GM21515 (cell line): ENCODE measurements at regions not wholly inside any gene's neighbourhood (a gene's known extent, or its start where the extent isn't known, plus 50 kb on each side); places are given as distances from the start of the nearest gene placed in this dataset.

ENCODE experiments used
- ATAC-seq: cut with Tn5 transposase; IDR thresholded peaks from one replicate; pipeline ENCODE4 v1.9.1; 2021; ENCODE audit not compliant: unreplicated experiment

DNA sequence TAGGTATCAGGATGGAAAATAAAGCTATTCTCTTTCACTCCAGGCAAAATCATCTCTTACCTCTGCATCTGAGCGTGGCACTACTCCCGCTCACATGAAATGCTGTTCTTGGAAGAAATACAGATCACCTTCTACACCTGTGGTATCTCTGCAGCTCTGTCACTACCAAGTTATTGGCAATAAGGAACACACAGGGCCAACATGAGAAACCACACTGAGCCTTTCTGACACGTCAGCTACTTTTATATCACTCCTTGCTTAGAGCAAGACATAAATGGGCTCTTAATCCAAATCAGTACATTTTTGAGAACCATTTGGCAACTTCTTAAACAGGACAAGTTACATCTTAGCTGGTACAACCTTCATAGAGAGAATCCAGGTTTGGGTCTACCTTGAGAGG lies 101.8 kb upstream of the GUCY1A1 start:
- ATAC-seq: no peak

DNA sequence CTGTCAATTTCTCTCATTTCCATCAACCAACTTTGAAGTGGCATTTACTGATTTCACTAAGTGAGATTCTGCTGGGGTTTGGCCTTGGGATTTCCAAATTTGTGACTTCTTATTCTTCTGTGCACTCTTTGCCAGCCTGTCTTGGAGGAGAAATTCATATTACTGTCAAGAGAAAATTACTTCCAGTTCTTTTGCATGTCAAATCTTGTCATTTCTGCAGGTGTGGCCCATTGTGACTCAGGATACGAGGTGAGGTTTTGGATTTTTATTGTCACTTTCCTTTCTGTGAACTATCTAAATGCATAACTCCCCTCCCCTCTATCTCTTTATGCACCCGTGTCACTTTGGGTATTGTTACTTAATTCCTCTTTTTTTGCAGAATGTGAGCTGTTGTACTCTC lies 102.6 kb upstream of the GUCY1A1 start:
- ATAC-seq: no peak

DNA sequence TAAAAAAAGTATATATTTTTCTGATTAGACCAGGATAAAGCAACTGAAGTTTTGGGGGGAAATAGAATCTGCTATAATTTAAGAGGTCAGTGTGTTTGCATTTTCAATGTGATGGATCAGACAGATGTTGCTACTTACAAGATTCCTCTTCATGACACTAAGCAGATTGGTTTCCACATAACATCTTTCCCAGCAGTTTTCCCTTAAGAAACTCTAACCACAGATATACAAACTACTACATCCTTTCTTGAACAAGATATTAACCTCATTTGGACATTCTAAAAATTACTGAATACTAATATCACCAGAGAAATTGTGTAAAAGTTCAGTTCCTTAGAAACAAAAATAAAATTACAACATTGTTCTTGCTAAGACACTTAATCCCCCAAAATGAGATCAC lies 106.7 kb upstream of the GUCY1A1 start:
- no peak for ATAC-seq

DNA sequence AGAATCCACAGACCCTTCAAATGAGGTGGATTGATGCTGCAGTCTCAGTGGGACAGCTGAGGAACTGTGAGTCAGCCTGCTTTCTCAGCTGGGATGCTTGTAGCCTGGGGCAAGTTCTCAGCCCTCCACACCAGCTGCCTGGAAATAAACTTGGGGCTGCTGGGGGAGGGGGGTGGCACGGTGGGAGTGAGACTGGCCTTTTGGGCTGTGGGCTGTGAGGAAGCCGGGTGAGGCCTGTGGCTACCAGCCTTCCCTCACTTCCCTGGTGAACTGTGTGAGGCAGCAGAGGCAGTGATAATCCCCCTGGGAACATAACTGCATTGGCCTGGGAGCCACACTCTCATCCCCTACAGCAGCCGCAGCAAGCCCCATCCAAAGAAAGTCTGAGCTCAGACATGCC lies 114.5 kb upstream of the GUCY1A1 start:
- ATAC-seq: no peak

DNA sequence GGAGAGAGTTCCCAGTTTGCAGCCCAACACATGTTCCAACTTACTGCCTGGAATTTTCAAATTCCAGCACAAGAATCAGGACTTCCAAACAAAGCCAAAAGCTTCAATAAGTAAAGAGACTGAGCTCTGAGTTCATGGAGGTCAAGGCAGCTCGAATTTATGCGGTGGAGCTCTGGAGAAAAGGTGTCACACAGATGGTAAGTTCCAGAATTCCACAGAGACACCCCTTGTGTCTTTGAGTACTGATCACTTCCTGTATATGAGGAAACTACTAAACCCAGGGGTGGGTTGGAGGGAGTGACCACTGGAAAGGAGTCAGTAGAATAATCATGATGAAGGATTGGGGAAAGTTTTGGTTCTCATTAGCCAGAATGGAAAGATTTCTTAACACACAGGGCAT lies 118.5 kb upstream of the GUCY1A1 start:
- ATAC-seq: no peak

DNA sequence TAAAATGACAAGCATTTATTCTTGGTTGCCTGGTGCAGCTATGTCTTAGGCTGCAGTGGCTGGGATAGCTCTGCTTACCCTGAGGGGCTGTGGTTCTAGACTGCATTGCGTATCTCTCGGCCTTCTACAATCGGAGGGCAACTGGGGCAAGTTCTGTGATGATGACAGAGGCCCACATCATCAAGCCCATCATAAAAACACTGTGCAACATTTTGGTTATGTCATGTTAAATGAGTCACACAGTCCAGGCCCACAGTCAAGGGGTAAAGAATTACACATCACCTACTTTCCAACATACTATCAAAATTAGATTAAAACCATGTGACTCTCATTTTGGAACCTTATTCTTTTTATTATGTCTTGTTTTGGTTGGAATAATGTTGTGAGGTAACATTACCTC lies 120.2 kb upstream of the GUCY1A1 start:
- ATAC-seq: no peak

DNA sequence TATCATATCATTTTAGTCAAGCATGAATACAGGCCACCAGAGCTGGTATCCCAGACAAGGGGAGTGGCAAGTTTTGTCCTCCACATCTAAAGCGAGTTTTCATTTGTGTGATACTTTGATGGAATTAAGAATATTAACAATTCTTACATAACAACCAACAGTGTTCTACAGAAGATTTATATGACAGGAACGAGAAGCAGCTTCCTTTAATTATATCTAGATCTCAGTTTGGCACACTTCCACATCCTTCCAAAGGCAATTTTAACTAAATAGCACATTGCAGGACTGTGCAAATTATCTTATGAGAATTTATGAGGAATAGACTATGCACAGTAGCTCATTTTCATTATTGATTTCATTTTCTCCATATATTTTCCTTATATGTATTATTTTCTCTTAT lies 121.2 kb upstream of the GUCY1A1 start:
- ATAC-seq: no peak

DNA sequence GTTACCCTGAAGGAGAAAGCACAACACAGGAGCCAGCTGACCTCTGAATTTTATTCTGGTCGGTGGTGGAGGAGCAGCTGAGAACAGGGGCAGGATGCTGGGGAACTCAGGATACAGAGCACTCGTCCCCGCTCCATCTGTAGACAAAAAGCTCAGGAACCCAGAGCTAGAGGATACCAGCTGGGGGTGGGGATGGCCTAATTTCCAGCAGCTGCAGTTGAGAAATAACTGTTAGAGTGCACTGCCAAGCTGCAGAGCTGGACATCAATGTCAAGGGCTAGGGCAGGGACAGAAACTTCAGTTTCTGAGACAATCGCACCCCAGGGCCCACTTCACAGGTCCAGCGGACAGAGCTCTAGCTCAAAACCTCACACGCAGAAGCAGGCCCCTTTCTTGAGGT lies 122.1 kb upstream of the GUCY1A1 start:
- no peak for ATAC-seq

DNA sequence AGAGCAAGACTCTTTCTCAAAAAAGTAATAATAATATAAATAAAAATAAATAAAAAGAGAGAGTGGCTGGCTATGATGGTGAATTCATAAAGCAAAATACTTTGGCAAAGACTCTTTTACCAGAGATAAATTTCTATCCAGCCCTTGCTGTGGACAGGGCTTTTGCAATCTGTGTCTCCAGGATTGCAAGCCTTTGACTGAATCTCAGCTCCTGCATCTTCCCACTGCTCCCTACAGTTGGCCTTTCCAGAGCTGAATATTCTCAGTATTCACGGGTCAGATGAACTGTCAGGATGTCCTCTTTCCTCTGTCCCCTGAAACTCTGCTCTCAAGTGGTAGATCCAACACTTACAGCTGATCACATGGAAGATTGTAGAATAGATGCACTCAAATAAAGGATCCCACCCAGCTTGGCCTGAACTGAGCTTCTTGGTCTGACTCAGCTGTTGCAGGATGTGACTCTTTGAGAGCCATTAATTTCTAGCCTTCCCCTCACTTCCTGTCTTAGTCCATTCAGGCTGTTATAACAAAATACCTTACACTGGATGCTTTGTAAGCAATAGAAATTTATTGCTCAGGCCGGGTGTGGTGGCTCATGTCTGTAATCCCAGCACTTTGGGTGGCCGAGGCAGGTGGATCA lies 123.4 kb upstream of the GUCY1A1 start:
- ATAC-seq: no peak

DNA sequence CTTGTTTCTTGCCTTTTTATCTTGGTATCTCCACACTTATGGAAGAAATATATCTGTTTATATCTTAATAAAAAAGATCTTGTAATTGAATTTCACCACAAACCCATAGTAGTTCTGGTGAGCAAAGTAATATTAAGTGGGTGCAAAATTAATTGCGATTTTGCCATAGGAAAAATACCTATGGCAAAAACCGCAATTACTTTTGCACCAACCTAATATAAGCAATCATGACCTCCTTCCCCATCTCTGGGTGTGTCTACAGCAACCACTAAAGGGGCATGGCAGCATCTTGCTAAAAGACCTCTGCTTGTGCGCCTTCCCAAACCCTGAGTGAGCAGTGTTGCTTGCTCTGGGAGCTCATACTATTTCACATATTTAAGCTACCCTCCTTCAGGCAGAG lies 124.2 kb upstream of the GUCY1A1 start:
- no peak for ATAC-seq

DNA sequence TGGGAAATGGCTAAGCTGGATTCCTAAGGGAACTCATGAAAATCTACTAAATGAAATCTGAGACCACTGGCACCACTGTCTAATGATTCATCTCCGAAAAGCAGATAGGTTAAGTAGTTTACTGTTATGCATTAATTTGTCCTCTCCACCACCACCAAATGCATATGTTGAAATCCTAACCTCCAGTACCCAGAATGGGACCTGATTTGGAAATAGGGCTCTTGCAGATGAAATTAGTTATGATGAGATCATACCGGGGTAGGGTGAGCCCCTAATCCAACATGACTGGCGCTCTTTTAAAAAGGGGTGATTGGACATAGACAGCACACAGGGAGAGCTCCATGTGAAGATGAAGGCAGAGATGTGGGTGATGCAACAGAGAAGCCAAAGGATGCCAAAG lies 124.9 kb upstream of the GUCY1A1 start:
- no peak for ATAC-seq

DNA sequence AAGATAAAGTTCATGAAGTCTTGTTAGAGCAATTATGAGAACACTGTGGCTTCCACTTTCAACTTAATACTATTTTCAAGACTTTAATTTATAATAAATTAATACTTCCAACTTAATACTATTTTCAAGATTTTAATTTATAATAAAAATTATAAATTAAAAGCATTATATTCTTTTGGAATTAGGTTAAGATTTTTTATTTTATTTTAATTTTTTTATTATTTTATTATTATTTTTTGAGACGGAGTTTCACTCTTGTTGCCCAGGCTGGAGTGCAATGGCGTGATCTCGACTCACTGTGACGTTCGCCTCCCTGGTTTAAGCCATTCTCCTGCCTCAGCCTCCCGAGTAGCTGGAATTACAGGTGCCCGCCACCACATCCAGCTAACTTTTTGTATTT lies 126.0 kb upstream of the GUCY1A1 start:
- no peak for ATAC-seq

DNA sequence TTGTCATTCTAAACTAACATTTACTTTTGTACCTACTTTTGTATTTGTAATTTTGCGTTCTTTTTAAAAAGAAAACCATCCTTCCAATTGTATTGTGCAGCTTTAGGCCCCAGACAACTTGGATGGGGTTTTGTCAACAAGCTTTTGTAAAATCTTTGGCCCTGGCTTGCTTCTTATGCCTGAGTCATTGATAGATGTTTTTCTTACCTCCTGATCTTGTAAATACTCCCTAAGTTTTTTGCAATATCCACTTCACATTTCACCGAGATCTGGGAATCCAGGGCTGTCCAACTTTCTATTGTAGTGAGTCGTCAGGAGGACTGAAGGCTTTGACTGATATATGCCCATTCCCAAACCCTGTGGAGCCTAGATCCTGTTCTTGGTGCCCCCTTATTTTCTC lies 126.9 kb upstream of the GUCY1A1 start:
- ATAC-seq: no peak

DNA sequence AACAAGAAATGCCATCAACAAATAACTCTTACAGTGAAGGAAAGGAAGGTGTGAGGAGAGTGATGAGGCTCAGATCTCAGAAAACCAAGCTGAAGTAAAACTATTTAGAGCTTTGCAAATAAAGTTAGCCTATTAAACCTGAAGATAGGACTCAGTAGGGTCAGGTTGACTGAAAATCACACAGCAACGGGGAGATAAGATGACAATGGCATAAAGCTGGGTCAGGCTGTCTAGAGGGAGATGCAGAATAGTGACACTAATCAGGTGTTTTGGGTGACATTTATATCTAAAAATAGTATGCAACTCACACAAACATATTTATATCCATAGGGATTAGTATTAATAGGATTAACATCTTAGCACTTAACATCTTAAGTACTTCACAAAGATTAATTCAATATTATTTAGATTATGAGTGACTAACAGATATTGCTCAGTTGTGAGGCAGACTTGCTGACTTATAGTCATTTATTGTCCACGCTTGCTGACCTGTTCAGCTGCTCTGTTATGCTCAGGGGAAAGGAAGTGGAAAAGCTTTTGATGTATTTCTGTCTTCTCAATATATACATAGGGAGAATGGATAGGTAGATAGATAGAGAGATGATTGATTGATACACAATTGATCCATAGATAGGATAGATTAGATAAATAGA lies 130.7 kb upstream of the GUCY1A1 start:
- ATAC-seq: no peak

DNA sequence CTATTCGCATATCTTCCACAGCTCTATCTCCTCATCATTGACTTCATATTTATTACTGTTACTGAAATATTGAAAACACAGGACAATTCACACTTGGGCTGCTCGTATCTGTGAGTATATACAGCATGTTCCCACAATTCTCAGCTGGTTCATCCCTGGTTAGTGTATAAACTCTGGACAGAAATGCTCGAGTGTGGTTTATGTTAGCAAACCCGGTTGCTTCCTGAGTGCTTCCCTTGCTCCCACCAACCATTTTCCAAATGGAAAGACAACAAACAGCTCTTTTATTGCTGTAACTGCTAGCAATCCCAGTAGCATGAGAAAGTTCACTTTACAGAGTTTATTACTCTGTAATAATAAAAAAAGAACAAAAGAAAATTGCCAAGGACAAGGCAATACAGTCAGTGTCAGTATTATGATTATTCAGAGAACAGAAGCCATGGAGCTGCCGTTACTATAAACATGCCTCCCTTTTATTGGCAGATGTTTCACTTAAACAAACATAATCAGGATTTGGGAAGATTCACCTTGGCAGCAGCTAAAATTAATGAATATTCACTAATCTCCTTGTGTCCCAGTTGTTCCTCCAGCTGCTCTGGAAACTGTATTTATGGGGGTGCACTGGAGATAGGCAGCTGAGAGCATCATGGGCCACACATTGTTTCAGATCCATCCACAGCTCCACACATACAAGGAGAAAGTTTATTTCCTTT lies 134.1 kb upstream of the GUCY1A1 start:
- ATAC-seq: no peak

DNA sequence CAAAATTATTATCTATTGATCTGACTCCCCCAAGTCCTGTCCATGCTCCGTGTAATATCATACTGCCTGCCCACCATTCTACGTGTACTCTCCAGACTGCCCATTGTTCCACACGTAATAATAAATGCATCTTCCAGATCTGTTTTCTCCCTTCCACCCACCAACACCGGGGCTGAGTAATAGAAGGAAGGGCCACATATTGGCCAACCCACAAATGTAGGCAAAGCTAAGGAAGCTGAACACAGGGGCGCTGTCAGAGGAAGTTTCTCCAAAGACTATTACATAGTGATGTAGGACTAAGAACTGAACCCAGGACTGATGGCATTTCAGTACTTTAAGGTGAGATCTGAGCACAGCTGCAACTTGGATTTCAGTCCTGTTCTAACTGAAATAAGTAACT lies 135.8 kb upstream of the GUCY1A1 start:
- ATAC-seq: no peak

DNA sequence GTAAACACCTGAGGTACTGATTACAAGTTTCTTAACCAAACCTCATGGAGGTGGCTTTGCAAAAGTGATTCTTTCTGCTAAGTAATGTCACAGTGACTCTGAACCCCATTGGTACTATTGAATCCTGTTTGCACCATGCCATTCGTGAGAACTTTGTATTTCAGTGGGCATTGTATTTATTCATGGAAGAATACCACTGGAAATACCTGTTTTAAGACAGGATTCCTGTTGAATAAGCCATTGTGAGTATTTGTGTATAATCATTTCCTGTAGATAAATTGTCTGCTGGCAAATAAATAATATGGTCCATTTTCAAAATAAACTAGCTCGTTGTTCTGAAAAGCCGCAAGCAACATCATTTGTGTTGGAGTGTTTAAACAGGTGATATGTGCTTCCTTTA lies 136.4 kb upstream of the GUCY1A1 start:
- ATAC-seq: no peak

DNA sequence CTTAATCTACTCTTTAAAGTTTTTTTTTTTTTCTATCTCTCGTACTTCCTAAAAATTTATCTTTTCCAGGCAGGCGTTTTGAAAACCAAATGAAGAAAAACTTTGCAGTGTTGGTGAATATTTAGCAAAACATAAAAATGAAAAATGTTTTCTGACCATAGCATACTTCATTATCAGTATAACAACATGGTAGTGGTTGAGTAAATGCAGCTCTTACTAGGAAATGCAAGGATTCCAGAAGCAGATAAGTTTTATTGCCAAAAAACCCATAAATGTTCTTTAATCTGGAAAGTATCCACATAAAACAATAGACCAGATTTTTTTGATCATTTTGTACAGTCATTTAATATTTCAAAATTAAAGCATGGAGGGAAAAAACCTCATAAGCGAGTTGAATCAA lies 136.9 kb upstream of the GUCY1A1 start:
- no peak for ATAC-seq

DNA sequence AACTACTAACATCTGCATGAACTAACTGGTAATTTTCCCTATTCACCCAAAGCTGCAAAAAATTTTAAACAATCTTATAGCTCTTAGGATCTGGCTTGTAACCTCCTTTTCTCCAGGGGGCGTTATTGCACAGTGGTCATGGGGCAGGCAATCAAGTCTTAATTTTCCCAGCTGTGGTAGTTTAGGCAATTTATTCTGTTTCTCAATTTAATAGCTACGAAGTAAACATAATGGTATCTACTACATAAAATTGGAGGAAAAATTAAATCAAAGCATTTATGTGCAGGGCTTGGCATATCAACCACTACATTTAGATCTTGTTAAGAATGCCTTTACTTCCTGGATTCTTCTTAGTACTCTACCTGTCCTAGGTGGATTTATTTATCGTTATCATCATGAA lies 137.4 kb upstream of the GUCY1A1 start:
- no peak for ATAC-seq

DNA sequence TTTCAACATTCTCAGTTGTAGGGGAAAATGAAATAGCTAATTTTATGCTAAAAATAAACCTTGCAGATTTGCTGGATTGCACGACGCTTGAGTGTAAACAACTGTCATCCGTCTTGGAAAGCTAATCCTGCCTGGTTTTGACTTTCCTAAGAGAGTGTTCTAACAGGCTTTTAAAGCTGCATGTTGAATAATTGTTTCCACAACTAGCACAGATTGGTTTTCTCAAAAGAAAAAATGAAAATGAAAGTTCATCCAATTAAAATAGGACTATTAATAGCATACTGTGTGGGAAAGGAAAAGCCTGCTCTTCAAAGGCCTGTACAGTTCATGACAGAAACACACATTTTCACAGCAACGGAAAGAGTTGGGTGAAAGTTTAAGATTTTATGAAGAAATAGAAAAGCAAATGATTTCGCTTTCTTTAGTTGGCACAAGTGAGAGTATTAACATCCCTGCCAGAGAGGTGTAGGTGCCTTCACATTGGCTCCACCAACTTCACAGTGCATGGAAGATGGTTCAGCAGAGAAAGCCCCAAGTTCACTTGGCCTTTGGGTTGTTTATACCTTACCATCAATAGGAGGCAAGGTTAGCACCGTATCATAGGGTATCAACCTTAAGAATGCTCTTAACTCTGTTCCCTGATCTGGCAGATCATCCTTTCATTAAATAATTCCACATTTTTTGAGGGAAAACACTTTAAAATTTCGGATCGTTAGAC lies 140.0 kb upstream of the GUCY1A1 start:
- ATAC-seq: no peak

DNA sequence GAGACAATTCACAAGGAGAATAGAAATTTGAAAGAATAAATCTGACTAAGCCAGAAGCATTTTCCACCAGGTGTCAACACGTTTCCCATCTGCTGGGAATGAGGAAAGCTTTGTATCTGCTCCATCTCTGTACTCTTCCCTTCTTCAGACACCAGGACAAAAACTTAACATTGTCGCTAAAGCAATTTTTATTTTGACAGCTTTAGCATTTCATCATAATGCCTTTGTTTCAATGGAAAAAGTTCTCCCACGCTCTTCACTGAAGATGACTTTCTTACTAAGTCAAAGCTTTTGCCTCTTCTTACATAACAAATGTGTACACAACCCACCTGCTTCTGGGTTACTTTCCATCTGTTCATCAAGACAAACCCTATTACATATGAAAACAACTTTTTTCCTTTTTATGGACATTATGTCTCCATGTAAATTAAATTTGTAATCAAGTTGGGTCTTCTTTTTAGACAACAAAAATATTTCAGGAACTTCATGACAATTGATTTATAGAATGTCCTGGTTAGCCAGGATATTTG lies 141.7 kb upstream of the GUCY1A1 start:
- no peak for ATAC-seq

DNA sequence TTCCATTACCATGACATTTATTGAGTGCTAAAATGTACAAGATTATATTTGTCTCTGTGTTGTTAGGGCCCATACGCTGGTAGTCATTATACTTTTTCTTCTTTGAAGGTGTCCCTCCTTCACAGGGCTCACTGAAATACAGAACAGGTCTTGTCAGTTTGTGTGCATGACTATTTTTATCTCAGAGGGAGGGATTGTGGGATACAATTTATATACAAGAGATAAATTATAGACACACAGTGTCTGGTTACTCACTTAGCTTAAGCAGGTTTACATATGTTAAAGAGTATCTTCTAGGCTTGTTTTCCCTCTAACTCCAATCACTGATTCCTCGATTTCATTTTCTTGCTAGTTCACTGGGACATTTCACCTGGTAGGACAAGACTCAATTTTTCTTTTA lies 143.3 kb upstream of the GUCY1A1 start:
- ATAC-seq: no peak
